GM23338 (cell line): ENCODE measurements at regions not wholly inside any gene's neighbourhood (a gene's known extent, or its start where the extent isn't known, plus 50 kb on each side); places are given as distances from the start of the nearest gene placed in this dataset.

Source experiments
- ATAC-seq: fragments of 200-7000 bp; cut with Tn5 transposase; 3 replicates; pipeline ENCODE4 v1.9.1; 2020
- DNase-seq: peaks from one replicate; pipeline ENCODE4 v3.0.0-alpha.2; 2015; ENCODE audit warnings: low spot score
- H2AFZ ChIP-seq: fragments of 200-600 bp; sonication (generic); 2 replicates; pipeline ENCODE4 v1.8.0; 2016; ENCODE audit warnings: antibody characterized with exemption, mild to moderate bottlenecking, moderate library complexity
- H3F3A ChIP-seq: fragments of 200-600 bp; sonication (generic); replicated peaks from 2 replicates; pipeline ENCODE4 v1.8.0; 2017; ENCODE audit warnings: antibody characterized with exemption, mixed run types, low read depth
- H3K27ac ChIP-seq: fragments of 200-600 bp; sonication (generic); 2 replicates; pipeline ENCODE4 v1.6.1; 2016; ENCODE audit warnings: low read depth
- H3K27me3 ChIP-seq: fragments of 200-600 bp; sonication (generic); 2 replicates; pipeline ENCODE4 v1.8.0; 2016; ENCODE audit warnings: mild to moderate bottlenecking, mixed run types, moderate library complexity; ENCODE audit not compliant: insufficient read depth
- H3K36me3 ChIP-seq: fragments of 200-600 bp; sonication (generic); 2 replicates; pipeline ENCODE4 v1.8.0; 2016; ENCODE audit warnings: mild to moderate bottlenecking; ENCODE audit not compliant: insufficient read depth
- H3K4me1 ChIP-seq: fragments of 200-600 bp; sonication (generic); 2 replicates; pipeline ENCODE4 v1.8.0; 2016; ENCODE audit warnings: mild to moderate bottlenecking, moderate library complexity; ENCODE audit not compliant: insufficient read depth
- H3K4me2 ChIP-seq: fragments of 200-600 bp; sonication (generic); 2 replicates; pipeline ENCODE4 v1.7.1; 2017; ENCODE audit warnings: mixed run types
- H3K4me3 ChIP-seq: fragments of 200-600 bp; sonication (generic); 2 replicates; pipeline ENCODE4 v1.6.1; 2016; ENCODE audit warnings: mixed run types
- H3K79me2 ChIP-seq: fragments of 200-600 bp; sonication (generic); replicated peaks from 2 replicates; pipeline ENCODE4 v1.8.0; 2017; ENCODE audit warnings: mild to moderate bottlenecking; ENCODE audit not compliant: insufficient read depth
- H3K9me2 ChIP-seq: fragments of 200-600 bp; sonication (generic); 2 replicates; pipeline ENCODE4 v1.8.0; 2017; ENCODE audit not compliant: insufficient read depth
- H4K20me1 ChIP-seq: fragments of 200-600 bp; sonication (generic); replicated peaks from 2 replicates; pipeline ENCODE4 v1.8.0; 2017; ENCODE audit warnings: mild to moderate bottlenecking; ENCODE audit not compliant: insufficient read depth
- H3K27ac Mint-ChIP-seq: 2 replicates; pipeline ENCODE4 v1.8.0; 2020; ENCODE audit warnings: inconsistent platforms, mild to moderate bottlenecking, moderate library complexity, mixed read lengths
- H3K27me3 Mint-ChIP-seq: 3 replicates; pipeline ENCODE4 v1.8.0; 2022; ENCODE audit warnings: low read depth, mild to moderate bottlenecking, moderate library complexity, mixed read lengths, inconsistent platforms; ENCODE audit not compliant: insufficient read depth, poor library complexity
- H3K36me3 Mint-ChIP-seq: 3 replicates; pipeline ENCODE4 v1.8.0; 2021; ENCODE audit warnings: low read depth, mild to moderate bottlenecking, inconsistent platforms, moderate library complexity, mixed read lengths
- H3K4me1 Mint-ChIP-seq: 3 replicates; pipeline ENCODE4 v1.8.0; 2020; ENCODE audit warnings: mild to moderate bottlenecking, inconsistent platforms, mixed read lengths
- H3K4me3 Mint-ChIP-seq: 3 replicates; pipeline ENCODE4 v1.8.0; 2021; ENCODE audit warnings: moderate library complexity, mild to moderate bottlenecking, inconsistent platforms, mixed read lengths
- H3K9me3 Mint-ChIP-seq: 3 replicates; pipeline ENCODE4 v1.8.0; 2020; ENCODE audit warnings: moderate library complexity, mild to moderate bottlenecking, inconsistent platforms, mixed read lengths
- CREB1 ChIP-seq: fragments of 250-450 bp; sonication (Bioruptor Pico); IDR thresholded peaks from 2 replicates; pipeline ENCODE4 v1.5.0; 2020; ENCODE audit warnings: low read depth, mild to moderate bottlenecking, moderate library complexity
- EZH2 ChIP-seq: fragments of 200-600 bp; sonication (generic); IDR thresholded peaks from one replicate; pipeline ENCODE4 v1.8.0; 2017; ENCODE audit warnings: antibody characterized with exemption, mild to moderate bottlenecking, low read depth; ENCODE audit not compliant: unreplicated experiment
- JUNB ChIP-seq: IDR thresholded peaks from one replicate; pipeline ENCODE4 v1.6.1; 2016; ENCODE audit warnings: antibody characterized with exemption; ENCODE audit not compliant: unreplicated experiment
- NANOG ChIP-seq: IDR thresholded peaks from 2 replicates; pipeline ENCODE4 v1.6.1; 2016; ENCODE audit warnings: antibody characterized with exemption, borderline replicate concordance
- POLR2AphosphoS5 ChIP-seq: IDR thresholded peaks from 2 replicates; pipeline ENCODE4 v1.6.1; 2016; ENCODE audit warnings: antibody characterized with exemption, low read depth
- REST ChIP-seq: IDR thresholded peaks from one replicate; pipeline ENCODE4 v1.6.1; 2018; ENCODE audit warnings: antibody characterized with exemption; ENCODE audit not compliant: unreplicated experiment
- STAT1 ChIP-seq: IDR thresholded peaks from one replicate; pipeline ENCODE4 v1.6.1; 2016; ENCODE audit warnings: antibody characterized with exemption; ENCODE audit not compliant: unreplicated experiment
- ZNF114 ChIP-seq: fragments of 250-450 bp; sonication (Bioruptor Pico); IDR thresholded peaks from 2 replicates; pipeline ENCODE4 v1.5.0; 2020; ENCODE audit warnings: mild to moderate bottlenecking, moderate library complexity
- ZNF331 ChIP-seq: fragments of 250-450 bp; sonication (Bioruptor Pico); IDR thresholded peaks from 2 replicates; pipeline ENCODE4 v1.5.0; 2020; ENCODE audit warnings: low read depth, mild to moderate bottlenecking, moderate library complexity
- ZNF462 ChIP-seq: fragments of 250-450 bp; sonication (Bioruptor Pico); IDR thresholded peaks from 2 replicates; pipeline ENCODE4 v1.5.0; 2020; ENCODE audit warnings: mild to moderate bottlenecking, moderate library complexity

DNA sequence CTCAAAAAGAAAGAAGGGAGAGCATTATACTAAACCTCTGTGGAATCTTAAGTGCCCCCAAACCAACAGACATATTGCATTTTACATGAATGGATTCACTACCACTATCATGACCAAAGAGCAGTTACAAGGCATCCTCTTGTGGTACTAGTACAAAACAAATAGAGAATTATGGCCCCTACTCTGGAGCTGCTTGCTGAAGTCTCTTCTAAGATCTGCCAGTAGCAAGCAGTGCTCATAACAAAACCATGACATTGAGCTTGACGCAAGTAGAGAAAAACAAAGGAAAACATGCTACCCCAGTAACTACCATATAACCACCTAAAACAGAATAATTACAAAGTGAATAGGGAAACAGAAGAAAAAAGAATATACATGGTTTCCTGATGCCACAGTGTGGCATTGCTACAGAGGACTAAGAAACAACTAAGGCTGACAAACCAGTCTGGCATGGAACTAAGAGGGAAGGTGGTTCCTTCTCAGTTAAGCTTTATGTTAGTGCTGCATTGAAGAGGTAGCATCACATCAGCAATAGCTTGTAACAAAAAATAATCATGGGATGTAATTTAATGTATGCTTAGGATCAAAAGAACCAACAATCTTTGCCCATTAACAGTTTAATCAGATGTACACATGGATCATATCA is 150.2 kb upstream of the AGR3 start:
- no peaks in the 10 kb centered on the region for H3K27me3 Mint-ChIP-seq

GRCh38 chr7:17033245-17033644 is 151.5 kb upstream of the AGR3 start:
- Mint-ChIP-seq H3K4me1 (peaks cover 6% of the 10 kb centered on the region; the same call in 1 of the 3 replicates), H3K27me3 (no peaks in the 10 kb centered on the region), H3K36me3 (no peaks in the 10 kb centered on the region), H3K9me3 (no peaks in the 10 kb centered on the region), H3K27ac (no peak overlapping the region), H3K4me3 (no peak overlapping the region)
- Histone ChIP-seq H3K4me1 (no peaks in the 10 kb centered on the region; the same call in 1 of the 2 replicates), H4K20me1 (no peaks in the 10 kb centered on the region), H3K9me2 (no peaks in the 10 kb centered on the region), H3K4me3 (no peak overlapping the region), H3K27me3 (no peaks in the 10 kb centered on the region), H3K27ac (no peak overlapping the region), H2AFZ (no peak overlapping the region; the same call in 1 of the 2 replicates), H3K79me2 (no peaks in the 10 kb centered on the region), H3K4me2 (no peak overlapping the region), H3F3A (no peaks in the 10 kb centered on the region), H3K36me3 (no peaks in the 10 kb centered on the region)
- ATAC-seq (no peak), DNase-seq (no peak)
- TF ChIP-seq NANOG (no peak), ZNF114 (CRISPR knock-in tag) (no peak), ZNF462 (CRISPR knock-in tag) (no peak)

More for the DNA sequence above, 150.2 kb upstream of the AGR3 start:
- TF ChIP-seq NANOG (no peak), ZNF331 (CRISPR knock-in tag) (no peak), REST (no peak), POLR2AphosphoS5 (no peak), STAT1 (no peak), CREB1 (CRISPR knock-in tag) (no peak), EZH2 (no peak), JUNB (no peak), ZNF114 (CRISPR knock-in tag) (no peak)
- H3F3A ChIP-seq: no peaks in the 10 kb centered on the region
- H2AFZ ChIP-seq: no peak overlapping the region
- ATAC-seq (no peak), DNase-seq (no peak)
- no peaks in the 10 kb centered on the region for H3K36me3 ChIP-seq
- no peak overlapping the region for H3K27ac Mint-ChIP-seq
- no peak overlapping the region for H3K4me2 ChIP-seq
- no peaks in the 10 kb centered on the region for H3K79me2 ChIP-seq
- H4K20me1 ChIP-seq: no peaks in the 10 kb centered on the region
- no peaks in the 10 kb centered on the region for H3K9me2 ChIP-seq
- no peaks in the 10 kb centered on the region for H3K9me3 Mint-ChIP-seq
- no peak overlapping the region for H3K4me3 Mint-ChIP-seq
- no peaks in the 10 kb centered on the region for H3K27me3 ChIP-seq
- peaks cover 6% of the 10 kb centered on the region; the same call in 1 of the 3 replicates for H3K4me1 Mint-ChIP-seq
- no peaks in the 10 kb centered on the region for H3K36me3 Mint-ChIP-seq
- no peak overlapping the region for H3K27ac ChIP-seq
- no peak overlapping the region for H3K4me3 ChIP-seq
- no peaks in the 10 kb centered on the region; the same call in 1 of the 2 replicates for H3K4me1 ChIP-seq
